Spinal cord (tissue), 9 donors: ENCODE measurements at regions not wholly inside any gene's neighbourhood (a gene's known extent, or its start where the extent isn't known, plus 50 kb on each side); places are given as distances from the start of the nearest gene placed in this dataset.

ENCODE experiments used
- DNase-seq, 6 donors: peaks; one replicate each; pipeline versions ENCODE4 v3.0.0 to v3.0.0-alpha.2; 2013 to 2015; ENCODE audit warnings: low spot score in 6 of 6, low read depth in 4 of 6
- H3K27ac ChIP-seq: one replicate; pipeline ENCODE4 v1.5.1; 2013; ENCODE audit warnings: low read depth, low read length, control low read depth
- H3K27me3 ChIP-seq: one replicate; pipeline ENCODE4 v1.6.1; 2013; ENCODE audit warnings: low read length; ENCODE audit not compliant: control insufficient read depth, insufficient read depth
- H3K36me3 ChIP-seq: one replicate; pipeline ENCODE4 v1.6.1; 2013; ENCODE audit warnings: low read length; ENCODE audit not compliant: control insufficient read depth, insufficient read depth
- H3K4me1 ChIP-seq: one replicate; pipeline ENCODE4 v1.6.1; 2013; ENCODE audit warnings: low read length; ENCODE audit not compliant: control insufficient read depth, insufficient read depth
- H3K4me3 ChIP-seq: one replicate; pipeline ENCODE4 v1.5.1; 2013; ENCODE audit warnings: low read depth, low read length, control low read depth
- H3K9me3 ChIP-seq: one replicate; pipeline ENCODE4 v1.6.1; 2013; ENCODE audit warnings: low read length; ENCODE audit not compliant: control insufficient read depth, insufficient read depth
- WGBS: methylation state at CpG from one replicate; pipeline ENCODE4 v1.1.5; 2013; ENCODE audit warnings: missing lambda C conversion rate; ENCODE audit not compliant: insufficient coverage; 5-methylcytosine and 5-hydroxymethylcytosine counted together
- donor health status: healthy.

DNA sequence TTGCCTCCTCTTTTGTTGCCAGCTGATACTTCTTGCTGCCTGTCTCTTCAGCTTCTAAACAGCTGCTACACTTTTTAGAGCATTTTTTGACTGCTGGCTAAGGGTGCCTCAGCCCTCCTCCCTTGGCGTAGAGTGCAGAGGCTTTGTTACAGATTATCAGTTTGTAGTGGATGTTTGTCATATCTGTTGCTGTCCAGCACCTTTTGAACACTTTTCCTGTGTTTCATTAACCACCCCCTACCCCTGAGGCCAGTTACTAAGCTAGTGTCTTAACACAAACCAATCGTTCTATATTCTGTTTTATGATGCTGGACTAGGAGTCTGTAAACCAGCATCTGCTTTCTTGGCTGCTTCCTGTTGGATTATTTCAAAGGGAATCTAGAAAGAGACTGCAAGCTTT lies 441.5 kb downstream of the DNAH5 start:
- Histone ChIP-seq H3K9me3 (no peaks in the 10 kb centered on the region), H3K36me3 (no peaks in the 10 kb centered on the region), H3K27ac (no peak overlapping the region), H3K27me3 (no peaks in the 10 kb centered on the region), H3K4me3 (no peak overlapping the region), H3K4me1 (no peaks in the 10 kb centered on the region)
- no CpG with 5 or more reads among the region's 2 CpGs for WGBS
- peak in 2 of 6 donors; percentile 15 to 16 for DNase-seq

DNA sequence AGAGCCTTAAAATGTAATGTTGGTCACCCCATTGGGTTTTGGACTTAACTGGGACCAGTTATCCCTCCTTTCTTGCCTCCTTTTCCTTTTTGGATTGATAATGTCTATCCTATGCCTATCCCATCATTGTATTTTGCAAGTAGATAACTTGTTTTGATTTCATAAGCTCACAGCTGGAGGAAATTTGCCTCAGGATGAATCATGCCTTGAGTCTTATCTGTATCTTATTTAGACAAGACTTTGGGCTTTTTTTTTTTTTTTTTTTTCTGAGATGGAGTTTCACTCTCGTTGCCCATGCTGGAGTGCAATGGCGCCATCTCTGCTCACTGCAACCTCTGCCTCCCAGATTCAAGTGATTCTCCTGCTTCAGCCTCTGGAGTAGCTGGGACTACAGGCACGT lies 443.3 kb downstream of the DNAH5 start:
- 100% methylated on average over 2 of the region's 3 CpGs for WGBS
- H3K4me3 ChIP-seq: no peak overlapping the region
- no peaks in the 10 kb centered on the region for H3K36me3 ChIP-seq
- H3K4me1 ChIP-seq: no peaks in the 10 kb centered on the region
- no peak overlapping the region for H3K27ac ChIP-seq
- no peaks in the 10 kb centered on the region for H3K27me3 ChIP-seq
- H3K9me3 ChIP-seq: no peaks in the 10 kb centered on the region
- no peak for DNase-seq

DNA sequence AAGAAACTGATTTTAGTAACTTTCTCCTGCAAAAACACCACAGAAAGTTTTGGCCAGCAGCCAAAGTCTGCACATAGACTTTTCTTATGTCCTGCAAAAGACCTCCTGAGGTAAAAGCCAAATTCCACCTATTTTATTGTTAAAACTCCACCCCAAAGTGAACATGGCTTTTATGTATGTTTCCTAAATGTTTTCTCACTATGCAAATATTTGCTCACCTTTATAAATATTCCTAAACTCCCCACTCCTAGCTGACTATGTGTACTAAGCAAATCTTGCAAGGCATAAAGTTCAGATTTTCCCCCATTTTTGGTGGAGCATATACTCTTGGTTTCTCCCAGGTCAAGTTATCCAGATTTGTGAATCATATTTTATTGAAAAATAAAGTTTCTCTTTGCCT lies 446.2 kb downstream of the DNAH5 start:
- Histone ChIP-seq H3K4me3 (no peak overlapping the region), H3K36me3 (no peaks in the 10 kb centered on the region)

DNA sequence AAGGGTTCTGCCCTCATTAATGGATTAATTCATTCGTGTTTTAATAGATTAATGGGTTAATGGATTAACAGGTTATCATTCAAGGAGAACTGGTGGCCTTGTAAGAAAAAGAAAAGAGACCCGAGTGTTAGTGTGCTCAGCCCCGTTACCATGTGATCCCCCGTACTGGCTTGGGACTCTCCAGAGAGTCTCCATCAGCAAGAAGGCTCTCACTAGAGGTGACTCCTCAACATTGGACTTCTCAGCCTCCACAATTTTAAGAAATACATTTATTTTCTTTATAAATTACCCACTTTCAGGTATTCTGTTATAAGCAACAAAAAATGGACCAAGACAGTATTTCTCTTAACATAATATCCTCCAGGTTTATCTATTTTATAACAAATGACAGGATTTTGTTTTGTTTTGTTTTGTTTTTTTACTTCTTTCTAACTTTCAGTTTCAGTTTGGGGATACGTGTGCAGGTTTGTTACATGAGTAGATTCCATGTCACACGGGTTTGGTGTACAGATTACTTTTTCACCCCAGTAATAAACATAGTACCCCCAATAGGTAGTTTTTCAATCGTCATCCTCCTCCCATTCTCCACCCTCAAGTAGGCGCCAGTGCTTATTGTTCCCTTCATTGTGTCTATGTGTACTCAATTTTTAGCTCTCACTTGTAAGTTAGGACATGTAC lies 456.1 kb downstream of the DNAH5 start:
- H3K9me3 ChIP-seq: no peaks in the 10 kb centered on the region
- no peak overlapping the region for H3K27ac ChIP-seq
- H3K36me3 ChIP-seq: no peaks in the 10 kb centered on the region
- 93% methylated on average over 4 of the region's 8 CpGs for WGBS
- no peak overlapping the region for H3K4me3 ChIP-seq
- no peaks in the 10 kb centered on the region for H3K4me1 ChIP-seq
- no peak for DNase-seq
- no peaks in the 10 kb centered on the region for H3K27me3 ChIP-seq

More for the DNA sequence above, 446.2 kb downstream of the DNAH5 start:
- Histone ChIP-seq H3K4me1 (no peaks in the 10 kb centered on the region), H3K27ac (no peak overlapping the region), H3K9me3 (no peaks in the 10 kb centered on the region), H3K27me3 (no peaks in the 10 kb centered on the region)
- DNase-seq: no peak

DNA sequence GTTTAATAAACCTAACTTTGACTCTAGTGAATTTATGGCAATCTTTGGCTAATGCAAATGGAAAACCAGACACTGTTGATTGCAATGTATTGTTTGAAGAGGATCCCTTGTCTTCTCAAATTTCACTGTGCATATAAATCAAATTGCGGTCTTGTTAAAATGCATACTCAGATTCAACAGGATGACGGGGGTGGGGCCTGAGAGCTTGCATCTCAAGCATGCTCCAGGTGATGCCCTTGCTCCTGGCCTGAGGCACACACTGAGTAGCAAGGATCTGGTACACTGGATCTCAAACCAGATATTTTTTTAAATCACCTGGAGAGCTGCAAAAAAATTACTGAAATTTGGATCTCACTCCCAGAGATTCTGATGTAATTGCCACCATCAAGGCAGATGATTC lies 463.7 kb downstream of the DNAH5 start:
- Histone ChIP-seq H3K4me3 (no peak overlapping the region), H3K4me1 (no peaks in the 10 kb centered on the region), H3K27ac (no peak overlapping the region), H3K36me3 (no peaks in the 10 kb centered on the region), H3K27me3 (no peaks in the 10 kb centered on the region), H3K9me3 (no peaks in the 10 kb centered on the region)
- no peak for DNase-seq
- WGBS: 92% methylated on average over 2 of the region's 2 CpGs

- no peaks in the 10 kb centered on the region for H3K27me3 ChIP-seq
- WGBS: 51% methylated on average over 5 of the region's 9 CpGs
- H3K9me3 ChIP-seq: no peaks in the 10 kb centered on the region
- no peaks in the 10 kb centered on the region for H3K36me3 ChIP-seq
- H3K4me3 ChIP-seq: no peak overlapping the region
- peak; percentile 38 to 95 (median 52) for DNase-seq
- no peaks in the 10 kb centered on the region for H3K4me1 ChIP-seq
- no peak overlapping the region for H3K27ac ChIP-seq
These were observed 465.5 kb downstream of the DNAH5 start for GRCh38 chr5:13478831-13479465.

GRCh38 chr5:13477118-13477737 lies 467.3 kb downstream of the DNAH5 start:
- Histone ChIP-seq H3K27ac (no peak overlapping the region), H3K4me1 (no peaks in the 10 kb centered on the region), H3K36me3 (no peaks in the 10 kb centered on the region), H3K9me3 (no peaks in the 10 kb centered on the region), H3K27me3 (no peaks in the 10 kb centered on the region), H3K4me3 (no peak overlapping the region)
- WGBS: 100% methylated on average over 2 of the region's 7 CpGs
- DNase-seq: no peak

GRCh38 chr5:13472842-13473241 lies 471.6 kb downstream of the DNAH5 start:
- Histone ChIP-seq H3K4me1 (no peaks in the 10 kb centered on the region), H3K36me3 (no peaks in the 10 kb centered on the region), H3K9me3 (no peaks in the 10 kb centered on the region), H3K4me3 (no peak overlapping the region), H3K27me3 (no peaks in the 10 kb centered on the region), H3K27ac (no peak overlapping the region)
- WGBS: no CpG with 5 or more reads among the region's 5 CpGs
- DNase-seq: peak in 1 of 6 donors; percentile 67

DNA sequence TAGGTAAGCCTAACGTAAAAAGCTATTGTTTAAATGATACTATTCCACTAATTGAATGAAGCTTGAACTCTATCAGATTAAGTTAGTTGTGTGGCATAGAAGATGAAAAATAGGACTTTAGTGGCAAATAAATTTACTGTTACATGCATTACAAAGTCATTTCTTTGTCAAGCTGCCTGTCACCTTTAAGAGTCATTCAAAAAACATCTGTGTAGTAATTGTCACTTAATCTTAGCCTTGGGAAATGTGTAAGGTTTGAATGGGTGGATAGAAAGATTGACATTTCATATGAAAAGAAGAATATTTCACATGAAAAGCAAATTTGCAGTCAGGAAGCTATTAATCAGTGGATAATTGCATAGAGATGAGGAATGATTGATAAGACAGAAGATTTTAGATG lies 473.5 kb downstream of the DNAH5 start:
- H3K27ac ChIP-seq: no peak overlapping the region
- H3K36me3 ChIP-seq: no peaks in the 10 kb centered on the region
- no peaks in the 10 kb centered on the region for H3K4me1 ChIP-seq
- no peaks in the 10 kb centered on the region for H3K27me3 ChIP-seq
- WGBS: no CpG with 5 or more reads among the region's 1 CpG
- no peaks in the 10 kb centered on the region for H3K9me3 ChIP-seq
- DNase-seq: no peak
- no peak overlapping the region for H3K4me3 ChIP-seq

DNA sequence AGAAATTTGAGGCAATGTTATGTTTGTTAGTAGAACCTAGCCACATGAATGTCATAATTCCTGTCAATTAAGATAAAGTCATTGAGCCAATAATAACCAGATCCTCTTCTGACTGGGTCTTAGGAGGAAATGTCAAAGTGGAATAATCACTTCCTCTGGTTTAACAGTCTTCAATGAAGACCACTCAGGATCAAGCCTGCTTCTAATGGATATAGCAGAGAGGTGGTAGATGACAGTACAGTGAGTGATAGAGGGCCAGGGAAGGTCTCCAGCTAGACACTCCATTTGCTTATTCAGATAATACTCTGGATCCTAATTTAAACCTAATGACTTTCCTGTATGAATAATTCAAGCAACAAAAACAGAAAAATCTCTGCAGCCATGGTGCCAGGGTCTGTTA lies 474.2 kb downstream of the DNAH5 start:
- DNase-seq: no peak
- H3K4me3 ChIP-seq: no peak overlapping the region
- H3K36me3 ChIP-seq: no peaks in the 10 kb centered on the region
- H3K9me3 ChIP-seq: no peaks in the 10 kb centered on the region
- H3K4me1 ChIP-seq: no peaks in the 10 kb centered on the region
- H3K27ac ChIP-seq: no peak overlapping the region
- no peaks in the 10 kb centered on the region for H3K27me3 ChIP-seq
